DMS 273 (cell line): ENCODE measurements at regions not wholly inside any gene's neighbourhood (a gene's known extent, or its start where the extent isn't known, plus 50 kb on each side); places are given as distances from the start of the nearest gene placed in this dataset.

ENCODE experiments used
- DNase-seq: peaks from one replicate; lab custom pipeline; 2025; ENCODE audit not compliant: unreplicated experiment; lab: John Stamatoyannopoulos, UW

GRCh38 chr2:196479350-196479749 is 160.2 kb upstream of the CCDC150 start:
- DNase-seq, result peak; percentile 15

GRCh38 chr2:196480653-196481323 is 158.7 kb upstream of the CCDC150 start:
- peak; percentile 92 for DNase-seq

GRCh38 chr2:196481324-196481697 is 158.2 kb upstream of the CCDC150 start:
- DNase-seq, result peak; percentile 91

- peak; percentile 60 for DNase-seq
These were observed 157.1 kb upstream of the CCDC150 start for GRCh38 chr2:196482119-196483065.

GRCh38 chr2:196486146-196486545 is 153.4 kb upstream of the CCDC150 start:
- peak; percentile 18 for DNase-seq

- peak; percentile 76 for DNase-seq
These were observed 152.1 kb upstream of the CCDC150 start for GRCh38 chr2:196487417-196487816.

- no peak for DNase-seq
These were observed 150.1 kb upstream of the CCDC150 start for GRCh38 chr2:196489371-196489770.

- DNase-seq, result no peak
These were observed 146.6 kb upstream of the CCDC150 start for GRCh38 chr2:196492946-196493345.

GRCh38 chr2:196498962-196499361 is 140.6 kb upstream of the CCDC150 start:
- no peak for DNase-seq

- no peak for DNase-seq
These were observed 139.8 kb upstream of the CCDC150 start for GRCh38 chr2:196499686-196500085.

GRCh38 chr2:196500686-196501431 is 138.7 kb upstream of the CCDC150 start:
- DNase-seq, result no peak

GRCh38 chr2:196501836-196502235 is 137.7 kb upstream of the CCDC150 start:
- DNase-seq, result no peak

GRCh38 chr2:196502386-196502785 is 137.1 kb upstream of the CCDC150 start:
- no peak for DNase-seq

- DNase-seq, result no peak
These were observed 136.1 kb upstream of the CCDC150 start for GRCh38 chr2:196503398-196503797.

GRCh38 chr2:196504788-196505187 is 134.7 kb upstream of the CCDC150 start:
- DNase-seq, result no peak

GRCh38 chr2:196510246-196510645 is 129.3 kb upstream of the CCDC150 start:
- DNase-seq, result no peak

GRCh38 chr2:196511258-196512168 is 128.0 kb upstream of the CCDC150 start:
- no peak for DNase-seq

GRCh38 chr2:196513796-196514526 is 125.6 kb upstream of the CCDC150 start:
- DNase-seq, result peak; percentile 48

- no peak for DNase-seq
These were observed 124.9 kb upstream of the CCDC150 start for GRCh38 chr2:196514641-196515040.

GRCh38 chr2:196515051-196515450 is 124.5 kb upstream of the CCDC150 start:
- DNase-seq, result peak; percentile 91
